HepG2 (cell line): ENCODE measurements at regions not wholly inside any gene's neighbourhood (a gene's known extent, or its start where the extent isn't known, plus 50 kb on each side); places are given as distances from the start of the nearest gene placed in this dataset.

Source experiments
- ATAC-seq: fragments of 200-7000 bp; cut with Tn5 transposase; 3 replicates; pipeline ENCODE4 v1.9.1; 2020; ENCODE audit warnings: mild to moderate bottlenecking, moderate library complexity
- BruUV-seq: library from RNA; stranded (reverse); fragments of 400-500 nt; replicated peaks from 2 replicates; lab custom pipeline; 2021; lab: Mats Ljungman, UMichigan
- CTCF ChIA-PET: fragments of 300-600 bp; formaldehyde crosslinking; extraction: SDS; loops from one replicate; lab custom pipeline; 2021; ENCODE audit warnings: low total read pairs, inconsistent platforms, low intra/inter-chr PET ratio; lab: Yijun Ruan, JAX
- POLR2A ChIA-PET: fragments of 350-600 bp; sonication (Branson Sonifier 250); formaldehyde crosslinking; loops from one replicate; lab custom pipeline; 2020; ENCODE audit warnings: antibody characterized with exemption, inconsistent platforms; lab: Yijun Ruan, JAX
- DNase-seq: peaks from one replicate; pipeline ENCODE4 v3.0.0-alpha.2; 2015; ENCODE audit warnings: low spot score
- FAIRE-seq: peaks from 3 replicates; lab custom pipeline; 2011; peaks lifted over from hg19 to GRCh38; lab: Jason Lieb, UNC
- H2AFZ ChIP-seq: one replicate; pipeline ENCODE4 v1.6.1; 2011; ENCODE audit warnings: low read length, inconsistent platforms
- H3K27ac ChIP-seq: fragments of 300-600 bp; 3 replicates; pipeline ENCODE4 v1.8.0; 2011; ENCODE audit warnings: mixed run types, mild to moderate bottlenecking, mixed read lengths, low read length, inconsistent platforms; ENCODE audit not compliant: insufficient read depth; ENCODE audit errors: extremely low read length
- H3K27me3 ChIP-seq, 2 experiments: fragments of 200-600 bp in 1 of 2; 2 replicates in 1 of 2; 3 replicates in 1 of 2; pipeline versions ENCODE4 v1.6.0 to v1.8.0; 2011; ENCODE audit warnings: low read length in 2 of 2, mild to moderate bottlenecking in 2 of 2, moderate library complexity in 2 of 2, inconsistent platforms in 1 of 2; ENCODE audit not compliant: insufficient read depth in 2 of 2, control insufficient read depth in 1 of 2
- H3K36me3 ChIP-seq, 2 experiments: fragments of 200-600 bp in 1 of 2; replicated peaks in 1 of 2; 2 replicates in 1 of 2; 3 replicates in 1 of 2; pipeline versions ENCODE4 v1.5.1 to v1.8.0; 2011; ENCODE audit warnings: low read length in 2 of 2, inconsistent platforms in 1 of 2; ENCODE audit not compliant: insufficient read depth in 2 of 2, control insufficient read depth in 1 of 2
- H3K4me1 ChIP-seq: 2 replicates; pipeline ENCODE4 v1.5.1; 2012; ENCODE audit warnings: low read length, inconsistent platforms; ENCODE audit not compliant: insufficient read depth
- H3K4me2 ChIP-seq: 2 replicates; pipeline ENCODE4 v1.6.0; 2011; ENCODE audit warnings: low read depth, low read length, inconsistent platforms
- H3K4me3 ChIP-seq, 3 experiments: fragments of 200-600 bp in 1 of 3; sonication (generic), shearing (Covaris generic) in 1 of 3; replicated peaks in 1 of 3; 2 replicates each; pipeline ENCODE4 v1.5.1; 2011 to 2016; ENCODE audit warnings: low read length in 3 of 3, inconsistent platforms in 2 of 3, low read depth in 2 of 3, mild to moderate bottlenecking in 2 of 3, control low read depth in 1 of 3, mixed read lengths in 1 of 3; ENCODE audit not compliant: insufficient read depth in 1 of 3
- H3K79me2 ChIP-seq: one replicate; pipeline ENCODE4 v1.6.1; 2011; ENCODE audit warnings: low read length, inconsistent platforms; ENCODE audit not compliant: insufficient read depth
- H3K9ac ChIP-seq: 2 replicates; pipeline ENCODE4 v1.6.0; 2011; ENCODE audit warnings: mild to moderate bottlenecking, low read depth, low read length, inconsistent platforms; ENCODE audit not compliant: insufficient read depth
- H3K9me3 ChIP-seq: 2 replicates; pipeline ENCODE4 v1.5.1; 2012; ENCODE audit warnings: mild to moderate bottlenecking, low read length
- H4K20me1 ChIP-seq: 2 replicates; pipeline ENCODE4 v1.6.0; 2011; ENCODE audit warnings: inconsistent platforms, mild to moderate bottlenecking, low read length, moderate library complexity; ENCODE audit not compliant: insufficient read depth
- CAMTA2 ChIP-seq: sonication (generic); formaldehyde crosslinking; IDR thresholded peaks from 2 replicates; pipeline ENCODE4 v1.4.0; 2020; ENCODE audit warnings: mild to moderate bottlenecking, missing genetic modification reagents, borderline replicate concordance
- ETV5 ChIP-seq: IDR thresholded peaks from 2 replicates; pipeline ENCODE4 v1.6.1; 2018; ENCODE audit warnings: missing biosample characterization, missing genetic modification reagents, inconsistent platforms, borderline replicate concordance
- GZF1 ChIP-seq: sonication (generic); formaldehyde crosslinking; IDR thresholded peaks from 2 replicates; pipeline ENCODE4 v1.5.1; 2020; ENCODE audit warnings: mild to moderate bottlenecking, missing genetic modification reagents
- KDM6A ChIP-seq: IDR thresholded peaks from 2 replicates; pipeline ENCODE4 v1.6.1; 2016; ENCODE audit warnings: low read depth
- PHF8 ChIP-seq: sonication (generic); formaldehyde crosslinking; IDR thresholded peaks from 2 replicates; pipeline ENCODE4 v1.5.0; 2020; ENCODE audit warnings: missing genetic modification reagents
- SAP130 ChIP-seq: IDR thresholded peaks from 2 replicates; pipeline ENCODE4 v1.6.1; 2016; ENCODE audit warnings: low read depth
- SUZ12 ChIP-seq: fragments of 150-350 bp; IDR thresholded peaks from 2 replicates; pipeline ENCODE4 v1.6.1; 2014; ENCODE audit warnings: low read depth, low read length
- THAP11 ChIP-seq: IDR thresholded peaks from 2 replicates; pipeline ENCODE4 v1.6.1; 2016; ENCODE audit warnings: missing biosample characterization, missing genetic modification reagents
- ZBTB46 ChIP-seq: sonication (generic); formaldehyde crosslinking; IDR thresholded peaks from 2 replicates; pipeline ENCODE4 v1.4.0; 2020; ENCODE audit warnings: mild to moderate bottlenecking, missing genetic modification reagents, borderline replicate concordance
- ZFP37 ChIP-seq: sonication (generic); formaldehyde crosslinking; IDR thresholded peaks from 2 replicates; pipeline ENCODE4 v1.4.0; 2020; ENCODE audit warnings: missing genetic modification reagents, borderline replicate concordance
- ZNF160 ChIP-seq: sonication (generic); formaldehyde crosslinking; IDR thresholded peaks from 2 replicates; pipeline ENCODE4 v1.8.0; 2022; ENCODE audit warnings: mild to moderate bottlenecking, inconsistent platforms, missing genetic modification reagents
- ZNF275 ChIP-seq: sonication (generic); formaldehyde crosslinking; IDR thresholded peaks from 2 replicates; pipeline ENCODE4 v1.8.0; 2022; ENCODE audit warnings: missing genetic modification reagents, mild to moderate bottlenecking, inconsistent platforms, borderline replicate concordance
- ZNF484 ChIP-seq: sonication (generic); formaldehyde crosslinking; IDR thresholded peaks from 2 replicates; pipeline ENCODE4 v1.5.1; 2020; ENCODE audit warnings: mild to moderate bottlenecking, low read depth, missing genetic modification reagents, borderline replicate concordance
- ZNF644 ChIP-seq: IDR thresholded peaks from 2 replicates; pipeline ENCODE4 v1.6.1; 2016; ENCODE audit warnings: low read depth
- ZNF775 ChIP-seq: sonication (generic); formaldehyde crosslinking; IDR thresholded peaks from 2 replicates; pipeline ENCODE4 v1.4.0; 2020; ENCODE audit warnings: missing genetic modification reagents, mild to moderate bottlenecking, moderate library complexity, borderline replicate concordance
- ZNF782 ChIP-seq: sonication (generic); formaldehyde crosslinking; IDR thresholded peaks from 2 replicates; pipeline ENCODE4 v1.4.0; 2020; ENCODE audit warnings: missing genetic modification reagents, mild to moderate bottlenecking, borderline replicate concordance
- WGBS: methylation state at CpG from one replicate; pipeline ENCODE4 v1.1.6; 2017; ENCODE audit warnings: low lambda C conversion rate; 5-methylcytosine and 5-hydroxymethylcytosine counted together
- in situ Hi-C: cut with HindIII; loops from 2 replicates; pipeline ENCODE4 v1.10.0; 2017; ENCODE audit warnings: low pct_unique_long_range_greater_than_20kb; ENCODE audit not compliant: extremely low pct_ligation_motif_present
- intact Hi-C: fragments of 100-400 bp; cut with micrococcal nuclease; formaldehyde crosslinking; loops from one replicate; pipeline ENCODE4 v1.10.0; 2022; ENCODE audit not compliant: unreplicated experiment

GRCh38 chr9:126116351-126117157, 210.1 kb upstream of the MVB12B start:
- H3K27ac ChIP-seq: no peak overlapping the region
- H2AFZ ChIP-seq: no peak overlapping the region
- FAIRE-seq (no peak), ATAC-seq (no peak), DNase-seq (no peak)
- no peak overlapping the region for H3K4me2 ChIP-seq
- peaks cover 4 to 67% of the 10 kb centered on the region in 2 experiments; a peak in 3 of 5 replicates for H3K27me3 ChIP-seq
- no peaks in the 10 kb centered on the region for H4K20me1 ChIP-seq
- H3K4me3 ChIP-seq: no peak overlapping the region
- no peaks in the 10 kb centered on the region for H3K9me3 ChIP-seq
- H3K4me1 ChIP-seq: no peaks in the 10 kb centered on the region
- intact Hi-C loops (no loop called here), in situ Hi-C loops (no loop called here)
- TF ChIP-seq ZNF644 (CRISPR knock-in tag) (no peak), ZNF775 (no peak), ZBTB46 (CRISPR knock-in tag) (no peak), PHF8 (CRISPR knock-in tag) (no peak), ETV5 (CRISPR knock-in tag) (no peak)
- 41% methylated on average over 13 of the region's 17 CpGs for WGBS
- POLR2A ChIA-PET: no interaction called here
- BruUV-seq: no TSS peak
- CTCF ChIA-PET: no interaction called here
- no peak overlapping the region for H3K9ac ChIP-seq
- no peaks in the 10 kb centered on the region for H3K36me3 ChIP-seq
- no peaks in the 10 kb centered on the region for H3K79me2 ChIP-seq

- no peak overlapping the region for H3K4me2 ChIP-seq
- no peak overlapping the region for H3K27ac ChIP-seq
- H3K27me3 ChIP-seq: peaks cover 4 to 62% of the 10 kb centered on the region in 2 experiments; a peak in 3 of 5 replicates
- H3K4me3 ChIP-seq: no peak overlapping the region
- H3K4me1 ChIP-seq: no peaks in the 10 kb centered on the region
- WGBS: 67% methylated on average over 4 of the region's 4 CpGs
- ChIA-PET POLR2A (no interaction called here), CTCF (no interaction called here)
- BruUV-seq: no TSS peak
- ATAC-seq: no peak
- no peaks in the 10 kb centered on the region for H3K36me3 ChIP-seq
- no peak for FAIRE-seq
- in situ Hi-C loops (no loop called here), intact Hi-C loops (no loop called here)
- no peaks in the 10 kb centered on the region for H3K9me3 ChIP-seq
- no peak overlapping the region for H3K9ac ChIP-seq
- H2AFZ ChIP-seq: no peak overlapping the region
- no peaks in the 10 kb centered on the region for H4K20me1 ChIP-seq
- no peaks in the 10 kb centered on the region for H3K79me2 ChIP-seq
- DNase-seq: no peak
- no peak for TF ChIP-seq GZF1 (CRISPR knock-in tag)
- no peak for TF ChIP-seq ZNF782 (CRISPR knock-in tag)
- TF ChIP-seq ZNF275 (CRISPR knock-in tag): no peak
- TF ChIP-seq ZFP37 (CRISPR knock-in tag): no peak
- TF ChIP-seq ZNF160 (CRISPR knock-in tag): no peak
- TF ChIP-seq KDM6A (CRISPR knock-in tag): no peak
- no peak for TF ChIP-seq THAP11 (CRISPR knock-in tag)
- TF ChIP-seq SAP130 (CRISPR knock-in tag): no peak
- TF ChIP-seq SUZ12: no peak
- TF ChIP-seq ZNF484: no peak
- no peak for TF ChIP-seq CAMTA2 (CRISPR knock-in tag)
Observed at GRCh38 chr9:126117158-126117425, 209.5 kb upstream of the MVB12B start.
